Keratinocyte (primary cell): ENCODE measurements at regions not wholly inside any gene's neighbourhood (a gene's known extent, or its start where the extent isn't known, plus 50 kb on each side); places are given as distances from the start of the nearest gene placed in this dataset.

ENCODE experiments used
- DNase-seq: peaks from one replicate; pipeline ENCODE4 v3.0.0-alpha.2; 2011; ENCODE audit warnings: low read depth, missing footprints, low spot score
- FAIRE-seq: peaks from 2 replicates; lab custom pipeline; 2011; peaks lifted over from hg19 to GRCh38; lab: Jason Lieb, UNC
- H2AFZ ChIP-seq: 2 replicates; pipeline ENCODE4 v1.6.0; 2012; ENCODE audit warnings: low read length, control low read depth, inconsistent platforms; ENCODE audit not compliant: control insufficient read depth
- H3K27ac ChIP-seq: 2 replicates; pipeline ENCODE4 v1.5.1; 2011; ENCODE audit warnings: low read length; ENCODE audit not compliant: control insufficient read depth, insufficient read depth
- H3K27me3 ChIP-seq: 3 replicates; pipeline ENCODE4 v1.6.0; 2011; ENCODE audit warnings: low read length; ENCODE audit not compliant: control insufficient read depth, insufficient read depth; ENCODE audit errors: extremely low read depth
- H3K36me3 ChIP-seq, 2 experiments: 2 replicates in 1 of 2; 3 replicates in 1 of 2; pipeline ENCODE4 v1.5.1; 2011; ENCODE audit warnings: low read length in 2 of 2, mild to moderate bottlenecking in 1 of 2; ENCODE audit not compliant: control insufficient read depth in 2 of 2, insufficient read depth in 2 of 2; ENCODE audit errors: extremely low read depth in 1 of 2
- H3K4me1 ChIP-seq: 3 replicates; pipeline ENCODE4 v1.5.1; 2011; ENCODE audit warnings: low read length; ENCODE audit not compliant: control insufficient read depth, insufficient read depth; ENCODE audit errors: extremely low read depth
- H3K4me2 ChIP-seq: 3 replicates; pipeline ENCODE4 v1.6.0; 2011; ENCODE audit warnings: low read depth, low read length; ENCODE audit not compliant: control insufficient read depth, insufficient read depth; ENCODE audit errors: extremely low read depth
- H3K4me3 ChIP-seq, 3 experiments: fragments of 200-600 bp in 1 of 3; sonication (generic) in 1 of 3; 2 replicates in 2 of 3; 3 replicates in 1 of 3; pipeline ENCODE4 v1.5.1; 2011 to 2016; ENCODE audit warnings: low read length in 3 of 3, mild to moderate bottlenecking in 3 of 3, control low read depth in 2 of 3, inconsistent platforms in 1 of 3, low read depth in 1 of 3, mixed read lengths in 1 of 3, mixed run types in 1 of 3, moderate library complexity in 1 of 3; ENCODE audit not compliant: control insufficient read depth in 2 of 3, insufficient read depth in 2 of 3; ENCODE audit errors: extremely low read depth in 1 of 3
- H3K79me2 ChIP-seq: 2 replicates; pipeline ENCODE4 v1.6.0; 2012; ENCODE audit warnings: low read length; ENCODE audit not compliant: control insufficient read depth, insufficient read depth
- H3K9ac ChIP-seq: 3 replicates; pipeline ENCODE4 v1.6.0; 2011; ENCODE audit warnings: low read length; ENCODE audit not compliant: control insufficient read depth, insufficient read depth; ENCODE audit errors: extremely low read depth
- H3K9me1 ChIP-seq: 3 replicates; pipeline ENCODE4 v1.6.0; 2011; ENCODE audit warnings: low read length; ENCODE audit not compliant: control insufficient read depth, insufficient read depth; ENCODE audit errors: extremely low read depth
- H3K9me3 ChIP-seq: 2 replicates; pipeline ENCODE4 v1.5.1; 2012; ENCODE audit warnings: low read depth, low read length; ENCODE audit not compliant: control insufficient read depth
- H4K20me1 ChIP-seq: 3 replicates; pipeline ENCODE4 v1.6.0; 2011; ENCODE audit warnings: low read length; ENCODE audit not compliant: control insufficient read depth, insufficient read depth; ENCODE audit errors: extremely low read depth
- CTCF ChIP-seq, 3 experiments: IDR thresholded peaks in 1 of 3; conservative IDR thresholded peaks in 1 of 3; optimal IDR thresholded peaks in 1 of 3; 2 replicates in 2 of 3; 3 replicates in 1 of 3; pipeline versions ENCODE3 to v1.5.1; 2011; ENCODE audit warnings: low read length in 3 of 3, mild to moderate bottlenecking in 3 of 3, moderate library complexity in 2 of 3, control low read depth in 1 of 3, inconsistent platforms in 1 of 3; ENCODE audit not compliant: insufficient read depth in 2 of 3; ENCODE audit errors: extremely low read depth in 1 of 3
- EZH2 ChIP-seq: IDR thresholded peaks from one replicate; pipeline ENCODE4 v1.6.1; 2012; ENCODE audit warnings: inconsistent platforms, mild to moderate bottlenecking, low read length, moderate library complexity
- dilution Hi-C: fragments of 300-500 bp; cut with MboI; formaldehyde crosslinking; loops from one replicate; pipeline ENCODE4 v1.7.0; 2020; ENCODE audit warnings: low sequenced_read_pairs; ENCODE audit not compliant: extremely low pct_ligation_motif_present

- TF ChIP-seq EZH2 (no peak), CTCF (optimal IDR thresholded peaks at IDR 0.05 in 1 of 3, IDR thresholded peaks at IDR 0.05 in 1 of 3, conservative IDR thresholded peaks at IDR 0.05 in 1 of 3; ENCODE audit: extremely low read depth in 1 of 3, insufficient read depth in 2 of 3, low read length in 3 of 3) (no peak)
- Histone ChIP-seq H3K9ac (peak overlapping the region; percentile 23), H3K36me3 (no peaks in the 10 kb centered on the region), H3K4me3 (no peak overlapping the region), H3K9me3 (no peaks in the 10 kb centered on the region), H3K9me1 (no peaks in the 10 kb centered on the region), H3K27me3 (no peaks in the 10 kb centered on the region), H3K27ac (peak overlapping the region; percentile 60), H3K4me1 (peaks cover 49% of the 10 kb centered on the region), H2AFZ (no peak overlapping the region), H3K4me2 (peak overlapping the region; percentile 15), H3K79me2 (no peaks in the 10 kb centered on the region), H4K20me1 (no peaks in the 10 kb centered on the region)
- FAIRE-seq (peak; percentile 85), DNase-seq (no peak)
- dilution Hi-C loops = no loop called here
Observed at GRCh38 chr4:10281996-10282395, 165.4 kb upstream of the WDR1 start.

- H2AFZ ChIP-seq = no peak overlapping the region
- no peak overlapping the region for H3K4me3 ChIP-seq
- H3K9ac ChIP-seq = no peak overlapping the region
- DNase-seq = no peak
- H3K4me2 ChIP-seq = no peak overlapping the region
- H3K79me2 ChIP-seq = no peaks in the 10 kb centered on the region
- H3K27me3 ChIP-seq = no peaks in the 10 kb centered on the region
- no peaks in the 10 kb centered on the region for H3K9me1 ChIP-seq
- no peak overlapping the region for H3K27ac ChIP-seq
- peaks cover 32% of the 10 kb centered on the region for H3K4me1 ChIP-seq
- peak; percentile 43 for FAIRE-seq
- dilution Hi-C loops = no loop called here
- no peaks in the 10 kb centered on the region for H3K36me3 ChIP-seq
- H3K9me3 ChIP-seq = no peaks in the 10 kb centered on the region
- no peak for TF ChIP-seq CTCF (optimal IDR thresholded peaks at IDR 0.05 in 1 of 3, IDR thresholded peaks at IDR 0.05 in 1 of 3, conservative IDR thresholded peaks at IDR 0.05 in 1 of 3; ENCODE audit: extremely low read depth in 1 of 3, insufficient read depth in 2 of 3, low read length in 3 of 3)
- TF ChIP-seq EZH2 = no peak
- H4K20me1 ChIP-seq = no peaks in the 10 kb centered on the region
Observed at GRCh38 chr4:10279261-10279660, 162.7 kb upstream of the WDR1 start.
